HUDEP-2 (cell line): ENCODE measurements at regions not wholly inside any gene's neighbourhood (a gene's known extent, or its start where the extent isn't known, plus 50 kb on each side); places are given as distances from the start of the nearest gene placed in this dataset.
"Not testable (repeated sequence)": the region's sequence is repeated elsewhere in the genome, so short reads cannot be mapped to it uniquely, and the experiment has no call there.

Experiments used
- DNase-seq, 76 experiments: peaks; one replicate each; lab custom pipeline; 2025; ENCODE audit not compliant: unreplicated experiment in 76 of 76; lab: John Stamatoyannopoulos, UW

DNA sequence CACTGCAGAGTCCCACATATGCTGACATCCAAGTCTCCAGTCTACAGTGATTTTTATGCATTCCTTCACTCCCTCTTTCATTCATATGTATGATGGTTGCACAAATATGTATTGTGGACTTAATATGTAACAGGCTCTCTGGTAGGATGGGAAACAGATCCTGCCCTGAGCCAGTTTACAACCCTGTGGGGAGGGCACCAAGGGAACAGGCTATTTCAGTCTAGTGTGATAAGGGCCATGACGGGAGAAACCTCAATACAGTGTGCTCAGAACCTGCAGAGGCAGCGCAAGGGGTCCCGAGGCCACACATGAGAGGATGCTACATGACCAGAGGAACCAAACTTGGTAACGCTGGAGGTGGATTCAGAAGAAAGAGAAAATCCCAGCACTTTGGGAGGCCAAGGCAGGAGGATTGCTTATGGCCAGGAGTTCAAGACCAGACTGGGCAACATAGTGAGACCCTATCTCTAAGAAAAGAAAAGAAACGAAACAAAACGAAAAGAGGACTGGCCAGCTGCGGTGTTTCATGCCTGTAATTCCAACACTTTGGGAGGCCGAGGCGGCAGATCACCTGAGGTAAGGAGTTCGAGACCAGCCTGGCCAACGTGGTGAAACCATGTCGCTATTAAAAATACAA lies 249.8 kb upstream of the JARID2 start:
- DNase-seq, result no peak

DNA sequence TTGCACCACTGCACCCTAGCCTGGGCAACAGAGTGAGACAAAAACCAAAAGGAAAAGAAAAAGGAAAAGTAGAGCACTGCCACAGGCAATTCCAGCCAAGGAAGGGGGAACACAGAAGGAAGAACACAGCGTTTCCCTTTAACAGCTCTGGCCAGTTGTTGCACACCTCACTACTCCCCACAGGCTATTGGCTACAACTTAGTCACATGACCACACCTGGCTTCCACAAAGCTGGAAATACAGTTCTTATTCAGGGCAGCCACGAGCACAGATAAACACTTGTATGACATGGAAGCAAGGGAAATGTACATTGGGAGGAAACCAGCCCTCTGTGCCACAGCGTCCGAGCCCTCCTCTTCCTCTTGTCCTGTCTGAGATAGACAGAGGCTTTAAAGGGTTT lies 249.0 kb upstream of the JARID2 start:
- DNase-seq, result no peak

DNA sequence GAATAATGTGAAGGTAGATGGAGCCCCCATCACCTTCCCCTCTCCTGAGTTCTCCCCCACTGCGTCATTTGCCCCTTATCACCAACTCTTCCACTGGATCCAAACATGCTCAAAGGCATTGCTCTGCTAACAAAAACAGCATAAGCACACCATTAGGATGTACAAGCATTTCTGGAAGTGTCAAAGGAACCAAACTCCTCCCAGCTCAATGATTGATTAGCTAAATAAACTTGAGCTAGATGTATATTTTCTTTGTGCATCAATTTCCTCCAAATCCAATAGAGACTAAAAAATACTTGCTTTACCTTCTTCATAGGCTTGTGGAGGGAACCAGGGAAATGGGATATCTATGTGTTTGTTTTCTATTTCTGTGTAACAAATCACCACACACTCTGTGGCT lies 248.4 kb upstream of the JARID2 start:
- no peak for DNase-seq

- no peak for DNase-seq
These were observed 246.8 kb upstream of the JARID2 start for GRCh38 chr6:14999106-14999505.

DNA sequence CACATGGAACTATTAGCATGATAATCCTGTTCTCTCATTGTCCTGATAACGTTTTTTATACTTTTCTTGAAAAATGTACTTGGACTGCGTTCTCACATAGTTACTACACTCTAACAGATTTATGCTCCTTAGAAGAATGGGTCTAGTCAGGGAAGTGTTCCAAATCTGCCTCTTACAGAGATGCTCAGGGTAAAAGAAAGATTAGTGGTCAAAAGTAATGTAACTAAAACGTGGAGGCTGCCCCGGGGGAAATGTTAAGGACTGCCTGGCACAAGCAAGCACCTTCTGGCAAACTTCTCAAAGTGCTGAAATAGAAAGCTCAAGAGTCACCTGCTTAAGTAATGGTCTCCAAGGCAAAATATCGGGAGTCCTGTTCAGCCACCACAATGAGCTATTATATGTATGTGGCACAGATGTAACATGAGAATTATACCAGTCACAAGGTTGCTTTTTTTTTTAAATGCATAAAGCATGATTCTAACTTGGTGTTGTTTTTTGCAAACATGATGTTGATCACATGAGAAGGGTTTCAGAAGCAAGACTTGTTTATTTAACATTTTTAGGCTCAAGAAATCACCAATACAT lies 244.5 kb upstream of the JARID2 start:
- DNase-seq, result no peak

GRCh38 chr6:15008269-15008668 lies 237.6 kb upstream of the JARID2 start:
- DNase-seq, result no peak

DNA sequence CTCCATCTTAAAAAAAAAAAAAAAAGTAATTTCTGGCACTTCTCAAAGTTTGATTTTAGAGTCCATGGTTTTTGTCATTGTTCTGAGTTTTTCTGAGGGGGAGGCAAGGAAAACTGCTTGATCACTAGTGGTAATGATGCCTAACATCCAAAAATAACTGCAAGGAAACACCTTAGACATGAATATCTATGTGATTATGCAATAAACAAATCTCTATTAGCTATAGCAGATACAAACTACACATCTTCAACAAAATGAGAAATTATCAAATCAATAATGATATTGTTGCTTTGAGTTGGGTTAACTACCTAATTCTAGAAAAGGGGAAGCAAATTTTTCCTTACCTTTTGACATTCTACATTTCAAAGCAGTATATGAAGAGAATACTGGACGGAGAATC lies 230.9 kb upstream of the JARID2 start:
- DNase-seq, result no peak

DNA sequence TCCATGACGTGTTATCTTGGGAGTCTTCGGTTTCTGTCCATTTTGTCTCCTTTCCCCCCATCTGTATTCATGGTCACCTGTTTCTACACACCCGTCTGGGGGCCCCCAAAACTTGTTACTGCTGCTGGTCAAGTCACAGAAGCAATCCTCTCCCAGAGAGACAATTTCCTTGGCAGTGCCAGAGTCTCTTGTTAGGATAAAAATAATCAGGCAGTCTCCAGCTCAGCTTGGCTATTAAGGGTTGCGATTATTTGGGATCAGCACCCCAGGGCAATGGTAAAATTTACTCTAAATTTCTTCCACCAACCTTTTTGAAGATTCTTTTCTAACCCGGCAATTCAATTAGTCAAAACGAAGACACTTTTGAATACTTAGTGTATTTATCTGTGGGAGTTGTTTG lies 229.1 kb upstream of the JARID2 start:
- DNase-seq, result no peak

GRCh38 chr6:15017261-15017660 lies 228.6 kb upstream of the JARID2 start:
- peak in 22 of 76 experiments; percentile 5 to 56 (median 24) for DNase-seq

GRCh38 chr6:15017803-15018202 lies 228.1 kb upstream of the JARID2 start:
- no peak for DNase-seq

GRCh38 chr6:15020119-15020770 lies 225.6 kb upstream of the JARID2 start:
- peak in 1 of 76 experiments; percentile 16 for DNase-seq

DNA sequence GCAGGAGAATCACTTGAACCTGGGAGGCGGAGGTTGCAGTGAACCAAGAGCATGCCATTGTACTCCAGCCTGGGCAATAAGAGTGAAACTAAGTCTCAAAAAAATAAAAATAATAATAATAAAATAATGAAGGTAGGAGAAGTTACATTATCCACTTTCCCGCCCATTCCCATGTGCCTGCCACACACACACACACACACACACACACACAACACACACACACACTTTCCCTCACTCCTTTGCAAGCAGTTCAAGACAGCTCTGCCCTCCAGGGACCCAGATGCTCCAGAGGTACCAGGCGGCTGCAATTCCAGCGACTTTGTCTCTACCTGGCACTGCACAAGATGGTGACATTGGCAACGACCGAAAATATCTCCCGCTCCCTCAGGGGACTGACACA lies 224.8 kb upstream of the JARID2 start:
- DNase-seq, result no peak

DNA sequence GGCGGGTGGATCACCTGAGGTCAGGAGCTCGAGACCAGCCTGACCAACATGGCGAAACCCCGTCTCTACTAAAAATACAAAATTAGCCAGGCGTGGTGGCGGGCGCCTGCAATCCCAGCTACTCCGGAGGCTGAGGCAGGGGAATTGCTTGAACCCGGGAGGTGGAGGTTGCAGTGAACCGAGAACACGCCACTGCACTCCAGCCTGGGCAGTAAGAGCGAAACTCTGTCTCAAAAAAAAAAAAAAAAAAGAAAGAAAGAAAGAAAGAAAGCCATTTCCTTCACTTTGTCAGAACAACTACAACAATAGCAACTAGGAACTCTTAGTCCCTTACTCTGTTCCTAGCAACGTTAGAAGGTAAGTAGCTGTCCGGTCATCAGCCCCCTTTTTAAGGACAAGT lies 222.9 kb upstream of the JARID2 start:
- DNase-seq, result not testable (repeated sequence)

DNA sequence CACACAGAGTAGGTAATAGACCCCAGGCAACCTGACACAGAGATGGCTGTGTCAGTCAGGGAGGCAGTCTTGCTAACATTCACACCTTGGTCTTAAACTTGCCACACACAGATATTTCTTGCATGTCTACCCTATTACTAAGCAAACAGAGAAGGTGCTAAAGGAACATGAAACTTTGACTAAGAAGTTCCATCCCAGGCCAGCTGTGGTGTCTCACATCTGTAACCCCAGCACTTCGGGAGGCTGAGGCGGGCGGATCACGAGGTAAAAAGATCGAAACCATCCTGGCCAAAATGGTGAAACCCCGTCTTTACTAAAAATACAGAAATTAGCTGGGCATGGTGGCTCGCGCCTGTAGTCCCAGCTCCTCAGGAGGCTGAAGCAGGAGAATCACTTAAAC lies 222.4 kb upstream of the JARID2 start:
- no peak for DNase-seq

- no peak for DNase-seq
These were observed 220.4 kb upstream of the JARID2 start for GRCh38 chr6:15025446-15025845.

DNA sequence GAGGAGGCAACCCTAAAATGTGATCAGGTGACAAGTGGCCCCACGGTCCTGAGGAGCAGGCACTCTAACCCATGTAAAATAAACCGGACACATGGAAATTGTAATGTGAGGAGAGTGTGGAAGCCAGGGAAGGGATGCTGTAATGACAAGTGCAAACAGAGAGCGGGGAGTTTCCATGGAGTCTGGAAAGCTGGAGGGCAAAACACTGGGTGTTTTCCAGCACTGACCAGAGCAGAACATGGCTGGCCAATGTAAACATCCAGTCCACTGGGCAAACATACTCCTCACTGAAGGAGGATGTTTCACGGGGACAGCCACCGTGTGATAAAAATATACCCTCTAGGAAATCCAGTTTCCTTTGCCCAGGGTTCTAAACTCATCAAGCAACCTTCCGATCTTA lies 219.0 kb upstream of the JARID2 start:
- no peak for DNase-seq

DNA sequence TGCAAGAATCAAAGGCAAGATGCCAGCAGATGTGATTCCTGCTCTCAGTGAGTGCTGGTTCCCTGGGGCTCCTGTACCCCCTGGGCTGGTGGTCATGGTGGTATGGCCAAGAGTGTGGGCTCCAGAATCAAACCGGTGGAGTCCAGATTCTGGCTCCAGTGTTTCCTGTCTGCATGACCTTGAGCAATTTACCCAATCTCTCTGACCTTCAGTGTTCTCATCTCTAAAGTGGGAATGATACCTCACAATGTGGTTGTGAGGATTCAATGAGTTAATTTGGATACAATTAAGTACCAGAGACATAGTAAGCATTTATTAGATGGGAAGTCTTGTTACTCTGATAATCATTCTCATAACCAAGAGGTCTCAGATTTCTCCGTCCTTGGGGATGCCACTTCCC lies 218.4 kb upstream of the JARID2 start:
- no peak for DNase-seq

DNA sequence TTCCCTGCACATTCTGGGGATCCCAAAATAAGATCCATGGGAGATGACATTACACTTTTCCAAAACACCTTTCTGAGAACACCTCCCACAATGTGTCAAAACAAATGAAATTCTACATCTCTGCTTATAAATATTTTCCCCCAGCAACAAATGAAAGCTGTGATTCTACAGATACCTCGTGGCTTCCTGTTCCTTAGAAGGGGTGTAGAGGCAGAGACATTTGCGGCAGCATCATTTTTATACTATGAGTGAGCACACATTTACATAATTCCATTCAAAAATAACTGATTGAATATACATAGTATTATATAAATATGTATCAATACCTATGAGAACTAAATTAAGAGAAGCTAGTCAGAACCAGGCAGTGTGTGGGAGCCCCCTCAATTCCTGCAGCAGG lies 213.9 kb upstream of the JARID2 start:
- no peak for DNase-seq

GRCh38 chr6:15033850-15034203 lies 212.0 kb upstream of the JARID2 start:
- DNase-seq, result no peak

GRCh38 chr6:15036690-15037245 lies 209.1 kb upstream of the JARID2 start:
- DNase-seq, result peak; percentile 45 to 99 (median 97)

- DNase-seq, result no peak
These were observed 208.6 kb upstream of the JARID2 start for GRCh38 chr6:15037253-15037652.
